ENCODE measurements at regions not wholly inside any gene's neighbourhood (a gene's known extent, or its start where the extent isn't known, plus 50 kb on each side); places are given as distances from the start of the nearest gene placed in this dataset.

GRCh38 chr6:18837013-18837412, 449.9 kb downstream of the RNF144B start:
- TF ChIP-seq CTCF (IDR thresholded peaks at IDR 0.05) (no peak), POLR2AphosphoS5 (IDR thresholded peaks at IDR 0.05) (no peak), EP300 (IDR thresholded peaks at IDR 0.05) (no peak), POLR2A (IDR thresholded peaks at IDR 0.05) (no peak)
- intact Hi-C loops (cut with DNase I) = no loop called here
- 79 to 81% methylated on average over 3 of the region's 3 CpGs for WGBS, 2 donors

GRCh38 chr6:18842534-18842933, 455.4 kb downstream of the RNF144B start:
- Histone ChIP-seq H3K27me3 (no peaks in the 10 kb centered on the region), H3K9me3 (no peaks in the 10 kb centered on the region), H3K4me3 (no peak overlapping the region), H3K4me1 (no peaks in the 10 kb centered on the region), H3K27ac (no peak overlapping the region), H3K36me3 (no peaks in the 10 kb centered on the region)
- intact Hi-C loops (cut with DNase I) = no loop called here
- TF ChIP-seq CTCF (IDR thresholded peaks at IDR 0.05) (no peak), POLR2A (IDR thresholded peaks at IDR 0.05) (no peak)
- no peak for DNase-seq
- WGBS, 2 donors = 94 to 95% methylated on average over 1 of the region's 1 CpG

More at GRCh38 chr6:18837013-18837412, 449.9 kb downstream of the RNF144B start:
- H3K4me3 ChIP-seq = no peak overlapping the region
- H3K4me1 ChIP-seq = no peaks in the 10 kb centered on the region
- no peaks in the 10 kb centered on the region for H3K9me3 ChIP-seq
- no peaks in the 10 kb centered on the region for H3K36me3 ChIP-seq
- H3K27ac ChIP-seq = no peak overlapping the region
- H3K27me3 ChIP-seq = no peaks in the 10 kb centered on the region
- no peak for DNase-seq

DNA sequence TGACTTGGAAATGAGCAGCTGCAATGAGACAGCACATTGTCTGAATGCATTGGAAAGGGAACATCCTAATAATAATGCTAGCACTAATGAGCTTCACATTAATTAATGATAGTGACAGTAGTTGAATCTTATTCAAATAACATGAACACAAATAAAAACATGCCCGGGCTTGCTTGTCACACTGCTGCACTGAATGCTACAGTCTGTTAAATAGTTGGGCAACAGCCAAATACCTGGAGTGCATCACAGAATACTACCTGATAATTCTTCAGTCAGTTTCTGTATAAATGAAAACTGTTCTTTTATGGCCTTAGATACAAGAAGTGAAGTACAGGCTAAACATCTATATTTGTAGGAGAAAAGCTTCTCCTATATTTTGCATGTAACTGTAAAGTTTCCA, 458.7 kb downstream of the RNF144B start:
- no peaks in the 10 kb centered on the region for H3K9me3 ChIP-seq
- no peaks in the 10 kb centered on the region for H3K27me3 ChIP-seq
- H3K4me3 ChIP-seq = no peak overlapping the region
- no peak overlapping the region for H3K27ac ChIP-seq
- intact Hi-C loops (cut with DNase I) = no loop called here
- no peaks in the 10 kb centered on the region for H3K36me3 ChIP-seq
- WGBS, 2 donors = 77 to 87% methylated on average over 1 of the region's 1 CpG
- no peak for TF ChIP-seq EP300 (IDR thresholded peaks at IDR 0.05)
- no peak for TF ChIP-seq POLR2A (IDR thresholded peaks at IDR 0.05)
- TF ChIP-seq CTCF (IDR thresholded peaks at IDR 0.05) = no peak
- no peak for TF ChIP-seq POLR2AphosphoS5 (IDR thresholded peaks at IDR 0.05)
- no peaks in the 10 kb centered on the region for H3K4me1 ChIP-seq
- no peak for DNase-seq

DNA sequence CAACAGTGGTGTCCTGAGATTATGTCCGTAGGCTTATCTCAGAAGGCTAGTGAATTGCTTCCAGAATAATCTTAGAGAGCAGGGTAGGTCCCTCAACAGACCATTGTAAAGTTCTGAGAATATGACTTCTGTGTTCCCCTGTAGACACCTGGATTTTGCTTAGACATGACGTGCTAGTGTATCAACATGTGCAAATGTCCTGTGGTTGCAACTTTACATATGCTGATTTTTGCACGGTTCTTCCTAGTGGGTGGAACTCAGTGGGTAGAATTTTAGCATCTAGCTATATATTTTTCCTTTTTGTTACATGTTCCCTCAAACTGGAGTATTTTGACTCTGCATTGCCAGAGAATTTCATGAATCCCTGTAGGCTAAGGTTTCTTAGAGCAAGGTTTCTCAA, 459.2 kb downstream of the RNF144B start:
- 84 to 85% methylated on average over 3 of the region's 3 CpGs for WGBS, 2 donors
- intact Hi-C loops (cut with DNase I) = no loop called here
- no peak for TF ChIP-seq POLR2AphosphoS5 (IDR thresholded peaks at IDR 0.05)
- no peak for TF ChIP-seq POLR2A (IDR thresholded peaks at IDR 0.05)
- TF ChIP-seq EP300 (IDR thresholded peaks at IDR 0.05) = no peak
- no peak for TF ChIP-seq CTCF (IDR thresholded peaks at IDR 0.05)
- H3K4me3 ChIP-seq = no peak overlapping the region
- DNase-seq = no peak
- no peaks in the 10 kb centered on the region for H3K9me3 ChIP-seq
- no peak overlapping the region for H3K27ac ChIP-seq
- H3K27me3 ChIP-seq = no peaks in the 10 kb centered on the region
- H3K36me3 ChIP-seq = no peaks in the 10 kb centered on the region
- H3K4me1 ChIP-seq = no peaks in the 10 kb centered on the region

- Histone ChIP-seq H3K4me1 (no peaks in the 10 kb centered on the region), H3K27ac (no peak overlapping the region), H3K9me3 (no peaks in the 10 kb centered on the region), H3K36me3 (no peaks in the 10 kb centered on the region), H3K27me3 (no peaks in the 10 kb centered on the region), H3K4me3 (no peak overlapping the region)
- DNase-seq = no peak
- TF ChIP-seq CTCF (IDR thresholded peaks at IDR 0.05) (no peak), POLR2AphosphoS5 (IDR thresholded peaks at IDR 0.05) (no peak), EP300 (IDR thresholded peaks at IDR 0.05) (no peak), POLR2A (IDR thresholded peaks at IDR 0.05) (no peak)
- 0 to 25% methylated on average over 3 of the region's 3 CpGs for WGBS, 2 donors
- intact Hi-C loops (cut with DNase I) = no loop called here
Measured at GRCh38 chr6:18861204-18861603, 474.1 kb downstream of the RNF144B start.

All from sigmoid colon (tissue), 6 donors.